ENCODE measurements at regions not wholly inside any gene's neighbourhood (a gene's known extent, or its start where the extent isn't known, plus 50 kb on each side); places are given as distances from the start of the nearest gene placed in this dataset.

DNA sequence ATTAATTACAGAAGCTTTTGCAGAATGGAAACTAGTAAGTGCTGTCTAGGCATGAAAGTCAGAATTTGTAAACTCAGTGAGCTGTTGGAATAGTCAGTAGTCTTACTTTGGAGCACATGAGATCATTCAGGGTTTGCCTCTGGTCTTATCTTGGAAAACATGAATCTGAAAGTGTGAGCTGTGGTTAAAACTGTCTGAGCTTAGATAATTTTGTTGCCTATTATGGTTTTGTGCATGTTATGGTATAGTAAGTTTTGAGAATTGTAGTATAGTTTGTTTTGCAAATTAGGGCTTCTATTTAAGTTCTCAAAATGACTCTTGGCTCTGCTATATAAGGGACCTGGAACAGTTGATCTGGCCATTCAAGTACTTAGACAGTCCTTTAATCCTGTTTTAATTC lies 53.7 kb upstream of the TRPC4 start:
- Histone ChIP-seq H3K27ac (no peak overlapping the region), H3K4me1 (no peaks in the 10 kb centered on the region), H3K36me3 (no peaks in the 10 kb centered on the region), H3K9me3 (no peaks in the 10 kb centered on the region), H3K4me3 (no peak overlapping the region), H3K27me3 (replicated peaks in 1 of 7) (no peaks in the 10 kb centered on the region)
- DNase-seq, result no peak
- TF ChIP-seq, protein P1, sequence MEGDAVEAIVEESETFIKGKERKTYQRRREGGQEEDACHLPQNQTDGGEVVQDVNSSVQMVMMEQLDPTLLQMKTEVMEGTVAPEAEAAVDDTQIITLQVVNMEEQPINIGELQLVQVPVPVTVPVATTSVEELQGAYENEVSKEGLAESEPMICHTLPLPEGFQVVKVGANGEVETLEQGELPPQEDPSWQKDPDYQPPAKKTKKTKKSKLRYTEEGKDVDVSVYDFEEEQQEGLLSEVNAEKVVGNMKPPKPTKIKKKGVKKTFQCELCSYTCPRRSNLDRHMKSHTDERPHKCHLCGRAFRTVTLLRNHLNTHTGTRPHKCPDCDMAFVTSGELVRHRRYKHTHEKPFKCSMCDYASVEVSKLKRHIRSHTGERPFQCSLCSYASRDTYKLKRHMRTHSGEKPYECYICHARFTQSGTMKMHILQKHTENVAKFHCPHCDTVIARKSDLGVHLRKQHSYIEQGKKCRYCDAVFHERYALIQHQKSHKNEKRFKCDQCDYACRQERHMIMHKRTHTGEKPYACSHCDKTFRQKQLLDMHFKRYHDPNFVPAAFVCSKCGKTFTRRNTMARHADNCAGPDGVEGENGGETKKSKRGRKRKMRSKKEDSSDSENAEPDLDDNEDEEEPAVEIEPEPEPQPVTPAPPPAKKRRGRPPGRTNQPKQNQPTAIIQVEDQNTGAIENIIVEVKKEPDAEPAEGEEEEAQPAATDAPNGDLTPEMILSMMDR (IDR thresholded peaks at IDR 0.05 in 8 of 11, conservative IDR thresholded peaks at IDR 0.05 in 3 of 11), result no peak
- TF ChIP-seq POLR2AphosphoS5 (IDR thresholded peaks at IDR 0.05), result no peak
- intact Hi-C loops (cut with DNase I; ENCODE audit: low total_unique reads), result no loop called here

- no peak overlapping the region for H3K4me3 ChIP-seq
- TF ChIP-seq, protein P1 (IDR thresholded peaks at IDR 0.05 in 8 of 11, conservative IDR thresholded peaks at IDR 0.05 in 3 of 11), result no peak
- H3K9me3 ChIP-seq, result peaks cover 0 to 16% (median 2%) of the 10 kb centered on the region in 8 donors
- H3K27ac ChIP-seq, result no peak overlapping the region
- no peaks in the 10 kb centered on the region for H3K4me1 ChIP-seq
- DNase-seq, result no peak
- intact Hi-C loops (cut with DNase I; ENCODE audit: low total_unique reads), result no loop called here
- H3K27me3 ChIP-seq (replicated peaks in 1 of 7), result no peaks in the 10 kb centered on the region
- H3K36me3 ChIP-seq, result no peaks in the 10 kb centered on the region
- 71 to 84% (median 76%) methylated on average over 4 of the region's 4 CpGs for WGBS, 5 donors
These were observed 49.8 kb upstream of the TRPC4 start for GRCh38 chr13:37919329-37919880.

Data from spleen (tissue), 11 donors.